ENCODE measurements at regions not wholly inside any gene's neighbourhood (a gene's known extent, or its start where the extent isn't known, plus 50 kb on each side); places are given as distances from the start of the nearest gene placed in this dataset.

- DNase-seq: no peak
These were observed 134.9 kb downstream of the JCAD start for GRCh38 chr10:29924436-29924835.

DNA sequence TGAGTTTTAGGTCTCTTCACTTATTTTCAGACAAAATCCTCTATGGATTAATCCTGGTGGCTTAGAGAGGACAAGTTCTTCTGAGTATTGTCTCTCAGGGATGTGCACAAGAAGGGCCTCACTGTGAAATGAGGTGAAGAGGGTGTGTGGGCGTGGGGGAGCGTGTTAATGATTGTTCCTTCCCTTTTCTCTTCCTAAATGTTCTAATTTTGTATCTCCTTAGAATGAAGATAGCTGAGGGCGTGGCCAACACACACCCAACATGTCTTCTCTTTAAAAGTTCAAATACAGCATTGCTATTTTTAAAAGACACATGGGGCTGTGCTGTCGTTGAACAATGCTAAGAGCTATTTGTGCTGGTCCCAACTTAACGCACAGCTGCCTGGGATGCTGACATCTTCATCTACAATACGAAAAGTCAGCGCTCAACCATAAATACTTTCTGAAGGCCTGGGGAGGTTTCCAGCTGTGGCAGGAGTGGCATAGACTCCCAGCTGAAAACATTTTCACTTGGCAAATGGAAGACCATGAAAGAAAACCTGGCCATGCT is 135.9 kb downstream of the JCAD start:
- no peak for DNase-seq

DNA sequence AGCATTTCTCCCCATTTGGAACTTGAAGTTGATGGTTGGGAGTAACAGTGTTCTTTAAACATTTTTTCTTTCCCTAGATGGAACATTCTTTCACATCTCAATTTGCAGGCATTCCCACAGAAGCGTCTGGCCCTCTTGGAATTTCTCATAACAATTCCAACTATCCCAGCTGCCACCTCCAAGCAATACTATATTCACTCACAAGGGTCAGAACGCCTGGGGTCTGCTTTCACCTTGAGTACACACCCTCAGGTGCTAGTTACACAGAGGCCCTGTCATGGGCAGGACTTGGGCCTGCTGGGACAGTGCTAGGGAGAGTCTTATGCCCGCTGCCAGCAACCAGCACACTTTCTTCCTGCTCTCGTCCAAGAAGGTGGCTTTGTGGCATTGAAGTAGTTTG is 136.5 kb downstream of the JCAD start:
- DNase-seq: no peak

DNA sequence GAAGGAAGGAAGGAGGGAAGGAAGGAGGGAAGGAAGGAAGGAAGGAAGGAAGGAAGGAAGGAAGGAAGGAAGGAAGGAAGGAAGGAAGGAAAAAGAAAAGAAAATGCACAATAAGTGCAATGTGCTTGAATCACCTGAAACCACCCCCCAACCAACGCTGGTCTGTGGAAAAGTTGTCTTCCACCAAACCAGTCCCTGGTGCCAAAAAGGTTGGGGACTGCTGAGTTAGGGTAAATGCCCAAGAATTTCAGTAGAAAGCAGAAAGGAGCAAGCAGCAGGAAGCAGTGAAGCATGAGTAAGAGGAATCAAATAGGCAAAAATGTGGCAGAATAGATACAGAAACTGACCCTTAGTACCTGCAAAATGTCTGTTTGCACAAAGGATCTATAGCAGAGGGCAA is 137.2 kb downstream of the JCAD start:
- no peak for DNase-seq

- DNase-seq: no peak
These were observed 138.3 kb downstream of the JCAD start for GRCh38 chr10:29921071-29921446.

GRCh38 chr10:29920408-29921070 is 138.8 kb downstream of the JCAD start:
- DNase-seq: no peak

- no peak for DNase-seq
These were observed 140.6 kb downstream of the JCAD start for GRCh38 chr10:29918623-29919400.

DNA sequence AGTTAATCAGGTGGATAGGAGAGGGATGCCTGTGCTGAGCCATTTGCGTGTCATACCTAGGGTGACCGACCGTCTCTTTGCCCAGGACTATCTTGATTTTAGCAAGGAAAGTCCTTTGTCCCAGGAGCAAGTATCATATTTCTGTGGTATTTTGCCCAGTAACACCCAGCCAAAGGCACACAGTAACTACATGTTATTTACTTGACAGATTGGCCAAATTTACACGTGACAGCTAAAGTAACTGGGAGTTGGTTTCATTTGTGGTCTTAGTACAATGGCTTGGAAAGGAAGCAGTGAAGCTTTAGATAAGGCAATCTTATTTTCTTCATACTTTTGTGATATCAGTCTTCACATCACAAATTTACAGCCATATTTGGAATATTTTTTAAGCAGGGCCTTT is 142.1 kb downstream of the JCAD start:
- no peak for DNase-seq

- DNase-seq: no peak
These were observed 142.7 kb downstream of the JCAD start for GRCh38 chr10:29916669-29917068.

DNA sequence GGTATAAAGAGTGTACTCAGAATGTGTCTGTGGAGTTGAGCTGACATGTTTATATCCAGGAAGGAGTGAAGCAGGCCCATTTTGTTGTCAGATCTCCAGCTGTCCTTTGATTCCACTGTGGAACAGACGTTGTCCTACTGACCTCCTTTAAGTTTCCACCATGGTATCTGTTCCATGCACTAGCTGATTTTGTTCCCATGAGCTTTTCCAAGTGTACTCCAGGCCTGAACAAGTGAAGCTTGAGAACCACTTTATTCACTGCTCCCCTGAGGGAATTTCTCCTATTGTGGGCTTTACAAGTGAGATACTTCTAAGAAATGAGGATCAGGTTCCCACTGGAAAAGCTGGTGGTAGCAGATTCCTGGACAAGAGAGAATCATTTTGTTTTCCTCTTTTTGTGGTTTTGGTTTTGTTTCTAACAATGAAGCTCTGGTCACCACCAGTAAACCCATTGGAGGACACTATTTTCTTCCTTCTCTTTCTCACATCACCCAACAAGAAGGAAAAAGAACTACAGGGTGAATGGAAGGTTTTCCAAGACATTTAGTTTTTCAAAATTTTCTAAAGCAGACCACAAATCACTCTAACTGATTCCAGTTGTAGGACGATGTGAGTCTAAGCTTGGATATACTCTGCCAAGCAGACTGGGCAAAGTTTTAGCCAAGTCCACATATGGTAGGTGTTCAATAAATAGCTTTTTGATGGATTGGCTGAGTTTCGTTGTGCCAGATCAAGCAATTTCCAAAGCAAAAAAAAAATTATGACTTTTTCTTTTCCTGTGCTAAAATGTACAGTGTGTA is 144.2 kb downstream of the JCAD start:
- no peak for DNase-seq

DNA sequence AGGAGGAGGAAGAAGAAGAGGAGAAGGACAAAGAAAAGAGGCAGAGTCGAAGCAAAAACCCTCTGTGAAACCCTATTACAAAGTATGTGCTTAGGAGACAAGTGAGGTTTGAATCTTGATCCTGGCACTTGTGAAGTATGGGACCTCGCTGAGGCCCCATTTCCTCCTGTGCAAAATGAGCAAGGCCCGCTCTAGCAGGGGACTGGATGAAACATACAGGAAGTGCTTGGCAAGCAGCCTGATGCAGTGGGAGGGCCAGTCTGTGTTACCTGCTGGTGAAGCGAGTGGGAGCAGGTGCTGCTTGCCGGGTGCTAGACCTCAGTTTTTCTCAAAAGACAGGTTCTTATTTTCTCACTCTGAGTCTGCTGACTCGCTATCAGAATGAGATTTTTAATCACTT is 150.4 kb downstream of the JCAD start:
- no peak for DNase-seq

DNA sequence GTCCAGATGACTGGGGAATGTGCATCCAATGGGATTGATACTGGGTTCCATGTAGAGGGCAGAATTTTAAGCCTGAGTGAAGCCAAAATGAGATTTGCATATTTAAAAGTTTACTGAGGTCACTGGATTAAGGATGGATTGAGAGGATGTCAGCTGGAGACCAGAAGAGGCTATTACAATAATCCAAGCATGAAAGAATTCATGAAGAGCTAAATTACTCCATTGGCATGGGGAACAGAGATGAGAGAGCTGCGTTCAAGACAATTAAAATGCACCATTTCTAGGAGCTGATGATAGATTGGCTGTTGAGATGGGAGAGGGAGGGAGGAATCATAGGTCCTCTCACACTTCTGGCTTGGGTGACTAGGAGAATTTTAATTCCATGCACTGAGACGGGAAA is 158.5 kb downstream of the JCAD start:
- no peak for DNase-seq

GRCh38 chr10:29897999-29898716 is 161.2 kb downstream of the JCAD start:
- no peak for DNase-seq

- no peak for DNase-seq
These were observed 162.0 kb downstream of the JCAD start for GRCh38 chr10:29897430-29897829.

- no peak for DNase-seq
These were observed 163.3 kb downstream of the JCAD start for GRCh38 chr10:29896053-29896452.

- DNase-seq: no peak
These were observed 163.9 kb downstream of the JCAD start for GRCh38 chr10:29895456-29895855.

DNA sequence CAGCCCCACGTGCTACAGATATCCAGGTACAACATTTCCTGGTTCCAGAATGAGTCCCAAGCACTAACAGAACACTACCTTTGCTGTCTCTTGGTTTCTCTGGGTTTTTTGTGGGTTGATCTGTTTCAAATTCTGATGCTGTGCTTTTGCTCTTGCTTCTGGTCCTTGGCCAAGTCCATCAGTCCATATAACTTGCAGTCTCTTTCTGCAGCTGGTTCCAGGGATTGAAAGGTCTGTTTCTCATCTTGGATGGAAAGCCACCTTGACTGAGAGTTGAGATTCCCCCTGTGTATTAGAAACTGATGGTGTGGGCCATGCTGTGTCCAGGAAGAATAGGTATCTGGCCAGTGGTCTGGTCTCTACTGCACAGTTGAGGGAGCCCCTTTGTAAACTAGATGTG is 171.1 kb downstream of the JCAD start:
- no peak for DNase-seq

DNA sequence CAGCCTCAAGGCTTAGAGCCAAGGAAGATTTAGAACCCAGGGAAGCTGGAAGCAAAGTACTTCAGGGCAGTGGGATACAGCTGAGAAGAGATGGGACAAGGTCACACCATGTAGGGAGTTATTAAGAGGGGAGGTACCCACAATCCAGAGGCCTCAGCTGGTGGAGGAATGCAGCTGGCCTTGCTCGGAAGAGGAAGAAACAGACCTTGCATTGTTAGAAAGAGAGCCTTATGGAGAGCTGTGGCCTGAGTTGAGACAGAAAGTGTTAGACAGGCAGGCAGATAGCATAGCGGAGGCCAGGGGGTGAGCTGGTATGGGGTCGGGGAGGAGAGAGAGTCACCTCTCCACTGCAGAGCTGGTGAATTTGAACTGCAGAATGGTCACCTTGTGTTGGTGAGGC is 173.1 kb downstream of the JCAD start:
- no peak for DNase-seq

DNA sequence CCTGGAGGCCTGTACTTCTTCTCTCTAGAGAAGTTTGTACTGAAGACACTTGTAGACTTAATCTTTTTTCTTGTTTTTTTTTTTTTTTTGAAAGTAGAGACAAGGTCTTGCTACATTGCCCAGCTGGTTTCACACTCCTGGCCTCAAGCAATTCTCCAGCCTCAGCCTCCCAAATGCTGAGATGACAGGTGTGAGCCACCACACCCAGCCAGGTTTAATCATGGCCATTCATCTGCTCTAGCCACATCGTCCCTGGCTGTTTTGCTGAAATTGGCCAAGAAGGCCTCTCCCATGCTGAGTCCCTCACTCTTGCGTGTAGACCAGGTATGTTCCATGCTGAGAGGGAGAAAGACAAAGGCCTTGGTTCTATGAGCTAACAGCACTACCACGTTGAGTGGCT is 176.2 kb downstream of the JCAD start:
- DNase-seq: no peak

GRCh38 chr10:29882766-29883165 is 176.6 kb downstream of the JCAD start:
- DNase-seq: no peak

GRCh38 chr10:29881811-29882210 is 177.6 kb downstream of the JCAD start:
- no peak for DNase-seq

DNA sequence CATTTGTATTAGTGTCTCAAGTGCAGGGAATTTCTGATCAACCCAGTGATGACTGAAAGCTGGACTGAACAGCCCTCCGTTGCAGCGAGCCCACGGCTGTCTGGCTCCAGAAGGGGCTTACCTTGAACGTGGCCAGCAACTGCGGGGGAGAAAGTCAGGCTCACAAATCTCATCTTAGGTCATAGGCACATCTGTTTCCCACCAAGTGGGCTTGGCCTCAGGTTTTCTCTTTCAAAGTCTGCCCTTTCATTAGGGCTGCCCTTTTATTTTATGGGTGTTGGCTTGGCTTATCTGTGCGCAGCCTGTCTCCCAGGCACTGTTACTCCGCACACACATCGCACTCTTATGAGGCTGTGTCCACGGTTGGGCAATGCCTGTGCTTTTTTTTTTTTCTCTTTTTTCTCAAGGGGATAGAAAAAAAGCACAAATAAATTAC is 178.0 kb downstream of the JCAD start:
- no peak for DNase-seq

DNA sequence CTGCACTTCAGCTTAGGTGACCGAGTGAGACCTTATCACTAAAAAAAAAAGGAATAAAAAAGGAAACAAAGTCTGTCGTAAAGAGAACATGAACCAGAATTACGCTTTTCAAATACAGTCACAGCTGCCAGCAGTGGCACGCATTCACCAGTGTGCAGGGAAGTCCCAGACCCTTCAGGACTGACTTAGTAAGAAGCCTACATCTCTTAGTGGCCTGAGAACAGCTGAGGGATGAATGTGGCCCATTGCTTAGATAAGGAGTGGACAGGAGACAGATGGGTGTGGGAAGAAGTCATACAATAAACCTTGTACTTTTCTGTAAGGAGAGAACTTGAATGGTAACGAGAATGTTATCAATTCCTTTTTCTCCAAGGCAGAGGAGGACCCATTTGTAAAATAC is 178.5 kb downstream of the JCAD start:
- DNase-seq: no peak

Measured in NCI-H2171 (cell line).